A673 (cell line): ENCODE measurements at regions not wholly inside any gene's neighbourhood (a gene's known extent, or its start where the extent isn't known, plus 50 kb on each side); places are given as distances from the start of the nearest gene placed in this dataset.

ENCODE experiments used
- BruUV-seq: library from RNA; stranded (reverse); fragments of 400-500 nt; replicated peaks from 2 replicates; lab custom pipeline; 2021; lab: Mats Ljungman, UMichigan
- CTCF ChIA-PET: fragments of 300-600 bp; sonication (Branson Sonifier 250); formaldehyde crosslinking; loops from one replicate; lab custom pipeline; 2022; ENCODE audit warnings: antibody characterized with exemption; lab: Charles Lee
- POLR2A ChIA-PET: fragments of 300-600 bp; sonication (Branson Sonifier 250); formaldehyde crosslinking; loops from one replicate; lab custom pipeline; 2022; ENCODE audit warnings: antibody characterized with exemption; ENCODE audit not compliant: low non-redundant PET; lab: Charles Lee
- DNase-seq: peaks from one replicate; pipeline ENCODE4 v3.0.0-alpha.2; 2015; ENCODE audit warnings: low spot score
- H3K27ac ChIP-seq: fragments of 200-600 bp; sonication (generic); 2 replicates; pipeline ENCODE4 v1.5.1; 2016; ENCODE audit warnings: mixed run types, low read depth, mild to moderate bottlenecking, mixed read lengths, antibody characterized with exemption, low read length; ENCODE audit not compliant: poor library complexity, severe bottlenecking
- H3K27me3 ChIP-seq: fragments of 200-600 bp; sonication (generic); replicated peaks from 2 replicates; pipeline ENCODE4 v1.6.1; 2017; ENCODE audit warnings: mixed run types, low read depth, mild to moderate bottlenecking, mixed read lengths, antibody characterized with exemption, low read length; ENCODE audit not compliant: insufficient read depth, poor library complexity
- H3K36me3 ChIP-seq: fragments of 200-600 bp; sonication (generic); 2 replicates; pipeline ENCODE4 v1.6.1; 2016; ENCODE audit warnings: mixed run types, mild to moderate bottlenecking, mixed read lengths, antibody characterized with exemption, low read length; ENCODE audit not compliant: insufficient read depth, poor library complexity, severe bottlenecking
- H3K4me1 ChIP-seq: fragments of 200-600 bp; sonication (generic); 2 replicates; pipeline ENCODE4 v1.6.1; 2017; ENCODE audit warnings: mixed run types, mild to moderate bottlenecking, mixed read lengths, antibody characterized with exemption, low read length; ENCODE audit not compliant: insufficient read depth, poor library complexity, severe bottlenecking
- H3K4me3 ChIP-seq: fragments of 200-600 bp; sonication (generic); 2 replicates; pipeline ENCODE4 v1.5.1; 2016; ENCODE audit warnings: low read depth, mixed run types, mild to moderate bottlenecking, mixed read lengths, low read length; ENCODE audit not compliant: poor library complexity, severe bottlenecking
- H3K9me3 ChIP-seq: fragments of 200-600 bp; sonication (generic); 2 replicates; pipeline ENCODE4 v1.6.1; 2016; ENCODE audit warnings: mixed run types, low read depth, mild to moderate bottlenecking, mixed read lengths, antibody characterized with exemption, low read length; ENCODE audit not compliant: poor library complexity, severe bottlenecking
- CTCF ChIP-seq: fragments of 300-800, 200-600 bp; sonication (generic); conservative IDR thresholded peaks from 2 replicates; pipeline ENCODE4 v1.5.1; 2017; ENCODE audit warnings: low read depth, mild to moderate bottlenecking, antibody characterized with exemption, low read length, moderate library complexity, mixed read lengths
- EZH2 ChIP-seq: fragments of 200-600 bp; sonication (generic); IDR thresholded peaks from 2 replicates; pipeline ENCODE4 v1.6.1; 2017; ENCODE audit warnings: borderline replicate concordance, low read depth, mild to moderate bottlenecking, mixed read lengths, antibody characterized with exemption, low read length; ENCODE audit not compliant: poor library complexity, severe bottlenecking
- intact Hi-C: fragments of 100-400 bp; cut with micrococcal nuclease; formaldehyde crosslinking; loops from one replicate; pipeline ENCODE4 v1.10.0; 2022; ENCODE audit not compliant: unreplicated experiment

- no peaks in the 10 kb centered on the region for H3K36me3 ChIP-seq
- H3K27me3 ChIP-seq = no peaks in the 10 kb centered on the region
- no peak overlapping the region for H3K27ac ChIP-seq
- DNase-seq = no peak
- no peaks in the 10 kb centered on the region for H3K9me3 ChIP-seq
- no peaks in the 10 kb centered on the region for H3K4me1 ChIP-seq
- no peak overlapping the region for H3K4me3 ChIP-seq
- no peak for TF ChIP-seq CTCF
- TF ChIP-seq EZH2 = no peak
- ChIA-PET POLR2A (no interaction called here), CTCF (no interaction called here)
- intact Hi-C loops = no loop called here
- BruUV-seq = no TSS peak
Observed at GRCh38 chr4:174099712-174100111, 183.8 kb downstream of the FBXO8 start.

GRCh38 chr4:174096999-174097398, 186.5 kb downstream of the FBXO8 start:
- Histone ChIP-seq H3K9me3 (peaks cover 5% of the 10 kb centered on the region), H3K4me3 (no peak overlapping the region), H3K27me3 (no peaks in the 10 kb centered on the region), H3K27ac (no peak overlapping the region), H3K4me1 (no peaks in the 10 kb centered on the region), H3K36me3 (no peaks in the 10 kb centered on the region)
- intact Hi-C loops = no loop called here
- ChIA-PET POLR2A (no interaction called here), CTCF (no interaction called here)
- TF ChIP-seq EZH2 (no peak), CTCF (no peak)
- no TSS peak for BruUV-seq
- no peak for DNase-seq

GRCh38 chr4:174096456-174096855, 187.0 kb downstream of the FBXO8 start:
- intact Hi-C loops = no loop called here
- no peak overlapping the region for H3K27ac ChIP-seq
- DNase-seq = no peak
- ChIA-PET CTCF (no interaction called here), POLR2A (no interaction called here)
- H3K27me3 ChIP-seq = no peaks in the 10 kb centered on the region
- H3K36me3 ChIP-seq = no peaks in the 10 kb centered on the region
- H3K4me1 ChIP-seq = no peaks in the 10 kb centered on the region
- no TSS peak for BruUV-seq
- H3K9me3 ChIP-seq = peaks cover 5% of the 10 kb centered on the region
- no peak overlapping the region for H3K4me3 ChIP-seq
- TF ChIP-seq CTCF (no peak), EZH2 (no peak)
